Glomerular endothelial cell (primary cell): ENCODE measurements at regions not wholly inside any gene's neighbourhood (a gene's known extent, or its start where the extent isn't known, plus 50 kb on each side); places are given as distances from the start of the nearest gene placed in this dataset.

Experiments used
- DNase-seq: peaks from one replicate; pipeline ENCODE4 v3.0.0-alpha.2; 2011; ENCODE audit warnings: low read depth, low spot score; ENCODE audit errors: extremely low read depth

DNA sequence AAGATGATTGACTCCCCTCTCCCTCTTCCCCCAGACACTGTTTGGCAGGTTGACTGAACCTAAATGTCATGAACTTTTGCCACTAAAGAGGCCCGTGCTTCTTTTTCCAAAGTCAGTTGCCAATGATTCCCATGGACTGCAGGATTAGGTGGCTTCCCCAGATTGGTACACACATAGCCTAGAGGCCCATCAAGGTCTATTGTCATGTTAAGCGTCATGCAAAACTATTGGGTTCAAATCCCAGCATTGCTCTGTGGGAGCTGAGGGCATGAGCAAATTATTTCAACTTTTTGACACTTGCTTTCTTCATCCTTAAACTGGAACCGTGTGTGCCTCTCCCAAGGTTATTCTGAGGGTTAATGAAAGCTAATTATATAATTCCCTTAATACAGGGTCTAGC lies 430.2 kb upstream of the TBX3 start:
- no peak for DNase-seq

GRCh38 chr12:115109863-115110262 lies 425.9 kb upstream of the TBX3 start:
- no peak for DNase-seq

- DNase-seq = no peak
Measured at GRCh38 chr12:115108129-115109100, 424.4 kb upstream of the TBX3 start.

GRCh38 chr12:115103884-115104883 lies 420.2 kb upstream of the TBX3 start:
- DNase-seq = no peak

- no peak for DNase-seq
Measured at GRCh38 chr12:115102450-115102849, 418.5 kb upstream of the TBX3 start.

DNA sequence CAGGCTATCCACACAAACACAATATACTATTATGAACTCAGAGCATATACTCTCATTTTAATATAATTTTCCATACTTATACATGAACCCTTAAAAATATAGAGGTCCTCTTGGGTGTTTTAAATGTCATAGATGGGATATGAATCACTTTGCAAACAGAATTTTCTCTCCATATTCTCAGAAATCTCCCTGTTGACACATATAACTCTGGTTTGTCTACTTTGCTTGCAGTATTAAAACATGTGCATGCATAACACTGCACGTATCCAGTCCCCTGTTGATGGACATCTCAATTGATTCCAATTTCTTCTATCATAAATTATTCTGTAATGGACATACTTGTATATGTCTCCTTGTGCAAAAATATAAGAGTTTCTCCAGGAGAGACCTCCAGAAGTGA lies 417.5 kb upstream of the TBX3 start:
- DNase-seq = no peak

DNA sequence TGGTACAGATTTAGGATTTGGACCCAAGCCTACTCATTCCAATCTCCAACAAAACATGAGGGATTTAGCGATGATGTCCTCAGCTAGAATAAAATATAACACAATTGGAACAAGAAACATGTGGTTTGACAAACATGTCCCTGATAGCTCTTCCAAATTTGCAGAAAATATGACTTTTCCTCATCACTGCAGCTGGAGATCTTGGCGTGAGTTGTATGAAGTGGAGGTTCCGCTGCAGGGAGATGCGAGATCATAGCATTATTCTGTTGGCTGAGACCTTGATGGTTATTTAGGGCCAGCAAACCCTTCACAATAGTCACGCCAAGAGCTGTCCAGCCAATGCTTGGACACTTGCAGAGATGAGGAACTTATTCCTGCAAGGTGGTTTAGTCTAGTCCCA lies 413.4 kb upstream of the TBX3 start:
- DNase-seq = no peak

DNA sequence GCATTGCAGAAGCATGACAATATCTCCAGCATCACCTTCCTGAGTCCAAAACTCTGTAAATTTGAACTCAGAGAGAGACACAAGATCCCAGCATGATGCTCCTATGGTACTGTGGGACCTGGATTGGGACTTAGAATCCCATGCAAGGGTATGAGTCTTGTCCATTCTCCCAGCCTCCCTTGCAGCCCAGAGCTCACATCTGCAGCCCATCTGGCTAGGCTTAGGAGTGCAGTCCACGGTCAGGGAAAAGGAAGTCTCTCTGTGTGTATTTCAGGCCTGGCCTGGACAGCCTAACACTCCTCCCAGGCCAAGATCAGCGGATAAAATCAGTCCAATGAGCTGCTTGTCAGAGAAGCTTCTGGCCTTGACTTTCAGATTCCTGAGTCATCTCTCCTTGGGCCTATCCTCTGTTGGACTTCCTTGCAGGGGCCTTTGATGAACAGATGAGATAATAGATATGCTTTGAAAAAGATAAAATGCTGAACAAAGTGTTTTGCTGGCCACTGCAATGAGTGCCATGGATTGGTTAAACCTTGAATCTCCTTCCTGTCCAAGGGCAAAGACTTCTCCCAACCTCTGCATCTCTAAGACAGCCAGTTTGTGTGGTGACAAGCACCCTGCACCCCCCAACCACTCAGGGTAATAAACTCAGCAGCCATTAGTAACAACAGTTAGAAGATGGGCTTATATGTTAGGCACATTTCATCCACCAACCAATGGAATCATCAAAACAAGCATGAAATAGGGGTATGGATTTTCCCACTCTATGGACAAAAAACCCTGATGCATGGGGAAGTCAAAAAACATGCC lies 412.8 kb upstream of the TBX3 start:
- DNase-seq = no peak

DNA sequence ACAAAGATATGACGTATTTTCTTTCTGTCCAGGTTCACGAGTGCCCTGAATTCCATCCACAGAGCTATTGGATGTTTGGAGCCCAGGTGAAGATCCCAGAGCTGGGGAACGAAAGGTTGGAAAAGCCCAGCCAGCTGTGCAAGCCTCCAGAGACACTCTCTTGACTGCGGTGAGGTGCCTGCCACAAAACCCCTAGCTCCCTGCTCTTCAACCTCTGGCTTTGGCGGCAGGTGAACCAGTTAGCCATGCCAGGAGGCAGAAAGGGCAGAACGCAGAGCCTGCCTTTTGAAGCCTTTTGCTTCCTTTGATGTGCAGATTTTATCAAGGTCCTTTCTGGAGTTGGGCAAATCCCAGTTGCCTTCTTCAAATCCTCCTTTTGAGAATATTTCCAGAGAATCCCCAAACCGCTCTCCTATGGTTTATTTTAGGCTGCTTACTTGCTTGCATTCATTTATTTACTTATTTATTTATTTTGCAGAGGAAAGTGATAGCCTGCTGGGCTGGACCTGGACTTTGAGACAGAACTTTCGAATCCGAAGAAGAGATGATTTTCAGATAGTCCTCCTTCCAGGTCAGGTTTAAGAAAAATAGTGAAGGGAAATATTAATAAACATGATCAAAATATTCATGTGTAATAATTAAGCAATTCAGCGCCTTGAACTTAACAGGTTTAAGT lies 411.2 kb upstream of the TBX3 start:
- no peak for DNase-seq

DNA sequence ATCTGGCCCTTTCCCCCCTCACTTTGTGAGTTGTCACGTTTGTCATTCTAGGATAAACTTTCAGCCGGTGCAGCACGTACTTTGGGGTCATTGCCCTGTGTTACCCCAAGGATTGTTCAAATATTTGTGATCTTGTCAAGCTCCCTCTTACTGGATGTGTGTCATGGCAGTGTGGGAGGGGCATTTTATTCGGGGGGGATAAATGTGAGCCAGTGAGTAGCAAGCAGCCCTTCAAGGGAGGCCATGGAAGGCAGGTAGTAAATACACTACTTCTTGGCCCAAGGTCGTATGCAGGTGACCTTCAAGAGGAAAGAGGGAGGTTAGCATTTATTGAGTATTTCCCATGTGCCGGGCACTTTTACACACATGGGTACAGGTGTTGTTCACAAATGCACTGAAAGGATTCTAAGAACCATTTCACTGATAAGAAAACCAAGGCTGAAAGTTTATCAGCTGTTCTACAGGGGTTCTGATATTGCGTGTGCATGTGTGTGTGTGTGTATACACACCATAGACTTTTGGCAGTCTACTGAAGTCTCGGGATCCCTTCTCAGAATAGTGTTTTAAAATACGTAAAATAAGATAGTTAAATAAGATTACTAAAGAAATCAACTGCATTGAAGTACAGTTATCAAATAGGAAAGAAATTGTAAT lies 410.3 kb upstream of the TBX3 start:
- DNase-seq = no peak

DNA sequence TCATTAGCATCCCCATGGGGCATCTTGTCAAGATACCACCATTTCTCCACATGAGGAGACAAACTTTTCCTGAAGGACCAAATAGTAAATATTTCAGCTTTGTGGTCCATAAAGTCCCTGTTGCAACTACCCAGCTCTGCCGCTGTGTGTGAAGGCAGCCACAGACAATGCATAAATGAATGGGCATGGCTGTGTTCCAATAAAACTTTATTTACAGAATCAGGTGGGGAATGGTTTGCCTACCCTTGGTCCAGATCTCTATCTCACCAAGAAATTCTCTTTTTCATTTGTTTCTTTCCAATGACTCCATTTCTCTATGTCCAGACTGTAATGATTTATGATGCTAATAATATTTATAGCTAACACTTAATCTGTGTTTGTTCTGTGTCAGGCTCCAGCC lies 409.3 kb upstream of the TBX3 start:
- DNase-seq = no peak

- no peak for DNase-seq
Measured at GRCh38 chr12:115090783-115091182, 406.8 kb upstream of the TBX3 start.

GRCh38 chr12:115088995-115089841 lies 405.2 kb upstream of the TBX3 start:
- no peak for DNase-seq

DNA sequence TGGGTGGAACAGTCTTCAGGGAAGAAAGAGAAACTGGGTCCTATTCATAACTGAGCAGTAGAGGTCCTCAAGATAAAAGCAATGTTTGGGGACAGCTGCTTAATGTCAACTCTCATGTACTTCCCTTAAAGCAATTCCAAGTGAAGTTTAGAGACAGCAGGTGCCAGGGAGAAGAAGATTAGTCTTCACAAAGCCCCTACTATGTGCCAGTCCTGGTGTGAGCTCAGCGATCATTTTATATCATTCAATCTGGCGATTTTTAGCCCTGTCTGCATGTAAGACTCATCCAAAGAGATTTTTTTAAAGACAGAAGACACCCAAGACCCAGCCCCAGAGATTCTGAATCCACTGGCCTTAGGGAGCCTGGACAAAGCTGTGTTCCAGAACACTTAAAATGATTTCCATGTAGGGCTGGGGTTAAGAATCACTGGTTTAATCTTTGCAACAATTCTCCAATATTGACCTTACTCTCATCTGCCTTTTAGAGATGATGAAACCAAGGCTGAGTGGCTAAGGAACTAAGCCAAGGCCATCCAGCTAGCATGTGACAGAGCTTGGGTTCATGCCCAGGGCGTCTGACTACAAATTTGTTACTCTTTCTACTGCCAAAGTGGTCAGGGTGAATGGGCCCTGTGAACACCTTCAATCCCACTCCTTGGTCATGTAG lies 404.5 kb upstream of the TBX3 start:
- no peak for DNase-seq

DNA sequence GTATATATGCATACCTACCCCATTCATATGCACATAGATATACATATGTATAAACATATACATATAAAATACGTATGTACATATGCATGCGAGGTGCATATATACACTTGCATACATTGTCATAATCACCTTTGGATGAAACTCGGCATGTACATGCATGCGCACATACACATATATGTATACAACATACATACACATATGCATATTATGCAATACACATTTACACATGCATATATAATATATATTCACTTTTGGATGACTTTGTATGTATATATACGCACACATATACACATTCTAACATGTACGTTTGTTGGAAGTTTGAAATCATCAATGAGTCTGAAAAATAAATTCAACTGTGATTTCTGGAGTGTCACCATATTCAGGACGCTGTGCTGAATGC lies 401.6 kb upstream of the TBX3 start:
- DNase-seq = no peak

DNA sequence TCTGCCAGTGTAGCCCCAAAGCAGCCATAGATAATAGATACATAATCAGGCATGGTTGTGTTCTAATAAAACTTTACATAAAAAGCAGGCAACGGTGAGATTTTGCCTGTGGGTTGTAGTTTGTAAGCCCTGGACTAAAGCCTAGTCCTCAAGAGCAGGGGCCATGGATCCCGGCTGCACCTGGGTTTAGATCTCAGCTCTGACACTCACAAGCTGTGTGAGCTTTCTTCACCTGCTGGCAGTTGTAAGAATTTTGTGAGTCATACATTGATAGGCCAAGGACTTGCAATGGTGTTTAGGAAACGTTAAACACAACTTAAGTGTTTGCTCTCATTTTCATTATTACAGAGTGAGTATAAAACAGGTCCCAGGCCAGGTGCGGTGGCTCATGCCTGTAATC lies 395.8 kb upstream of the TBX3 start:
- no peak for DNase-seq

- DNase-seq = no peak
Measured at GRCh38 chr12:115078990-115079389, 395.0 kb upstream of the TBX3 start.

DNA sequence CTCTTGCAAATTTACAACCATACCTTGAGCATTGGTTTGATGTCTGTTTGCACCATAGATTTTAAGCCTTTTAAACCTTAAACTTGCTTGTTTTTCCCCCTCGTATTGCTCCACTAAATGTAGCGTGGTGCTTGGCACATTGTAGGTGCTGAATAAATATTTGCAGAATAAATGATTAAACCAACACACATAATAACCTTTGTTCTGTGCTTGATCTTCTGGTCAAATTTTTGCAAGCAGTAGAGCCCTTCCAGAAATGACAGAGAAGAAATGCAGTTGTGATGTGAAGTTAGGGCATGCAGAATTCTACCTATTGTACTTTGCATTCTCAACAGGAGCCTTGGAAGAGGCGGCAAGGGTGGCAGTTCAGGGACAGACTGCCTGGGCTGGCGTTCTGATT lies 394.4 kb upstream of the TBX3 start:
- DNase-seq = no peak
